HG03108 (cell line): ENCODE measurements at regions not wholly inside any gene's neighbourhood (a gene's known extent, or its start where the extent isn't known, plus 50 kb on each side); places are given as distances from the start of the nearest gene placed in this dataset.

Source experiments
- ATAC-seq: cut with Tn5 transposase; IDR thresholded peaks from one replicate; pipeline ENCODE4 v1.9.1; 2021; ENCODE audit warnings: moderate library complexity; ENCODE audit not compliant: unreplicated experiment

- no peak for ATAC-seq
Observed at GRCh38 chr6:139613496-139613895, 239.0 kb upstream of the CITED2 start.

GRCh38 chr6:139612135-139612465 lies 237.7 kb upstream of the CITED2 start:
- ATAC-seq: no peak

- ATAC-seq: no peak
Observed at GRCh38 chr6:139611327-139612134, 237.1 kb upstream of the CITED2 start.

- no peak for ATAC-seq
Observed at GRCh38 chr6:139608466-139609261, 234.2 kb upstream of the CITED2 start.

- ATAC-seq: no peak
Observed at GRCh38 chr6:139605350-139605749, 230.9 kb upstream of the CITED2 start.

- ATAC-seq: no peak
Observed at GRCh38 chr6:139603581-139603980, 229.1 kb upstream of the CITED2 start.

- ATAC-seq: no peak
Observed at GRCh38 chr6:139602577-139602976, 228.1 kb upstream of the CITED2 start.

- peak; percentile 96 for ATAC-seq
Observed at GRCh38 chr6:139600919-139601475, 226.5 kb upstream of the CITED2 start.

GRCh38 chr6:139600343-139600742 lies 225.9 kb upstream of the CITED2 start:
- ATAC-seq: peak; percentile 7

GRCh38 chr6:139597771-139598755 lies 223.6 kb upstream of the CITED2 start:
- no peak for ATAC-seq

GRCh38 chr6:139597087-139597763 lies 222.8 kb upstream of the CITED2 start:
- ATAC-seq: no peak

- ATAC-seq: no peak
Observed at GRCh38 chr6:139595183-139595582, 220.7 kb upstream of the CITED2 start.

GRCh38 chr6:139594333-139594965 lies 220.0 kb upstream of the CITED2 start:
- ATAC-seq: no peak

- ATAC-seq: no peak
Observed at GRCh38 chr6:139593081-139593480, 218.6 kb upstream of the CITED2 start.

GRCh38 chr6:139592011-139592410 lies 217.6 kb upstream of the CITED2 start:
- ATAC-seq: no peak

- no peak for ATAC-seq
Observed at GRCh38 chr6:139591075-139591865, 216.8 kb upstream of the CITED2 start.

GRCh38 chr6:139590206-139590605 lies 215.8 kb upstream of the CITED2 start:
- no peak for ATAC-seq

GRCh38 chr6:139588734-139589593 lies 214.5 kb upstream of the CITED2 start:
- no peak for ATAC-seq
